ENCODE measurements at regions not wholly inside any gene's neighbourhood (a gene's known extent, or its start where the extent isn't known, plus 50 kb on each side); places are given as distances from the start of the nearest gene placed in this dataset.

DNA sequence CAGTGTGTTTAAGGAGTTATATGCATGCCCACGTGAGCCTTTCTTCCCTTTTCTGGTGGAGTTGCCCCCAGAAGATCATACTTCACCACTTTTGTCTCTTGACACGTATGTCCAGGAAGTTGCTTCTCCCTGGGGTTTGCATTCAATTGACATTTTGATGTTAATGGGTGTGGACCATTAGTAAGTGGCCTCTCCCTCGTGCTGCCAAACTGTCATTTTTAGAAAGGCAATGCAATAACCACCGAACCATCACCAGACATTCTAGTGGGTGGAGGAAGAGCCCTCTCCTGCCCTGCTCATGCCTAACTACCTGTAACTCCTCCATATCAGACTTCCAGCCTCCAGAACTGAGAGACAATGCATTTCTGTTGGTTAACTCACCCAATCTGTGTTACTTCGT, 290.8 kb downstream of the ATPSCKMT start:
- TF ChIP-seq, protein P1, sequence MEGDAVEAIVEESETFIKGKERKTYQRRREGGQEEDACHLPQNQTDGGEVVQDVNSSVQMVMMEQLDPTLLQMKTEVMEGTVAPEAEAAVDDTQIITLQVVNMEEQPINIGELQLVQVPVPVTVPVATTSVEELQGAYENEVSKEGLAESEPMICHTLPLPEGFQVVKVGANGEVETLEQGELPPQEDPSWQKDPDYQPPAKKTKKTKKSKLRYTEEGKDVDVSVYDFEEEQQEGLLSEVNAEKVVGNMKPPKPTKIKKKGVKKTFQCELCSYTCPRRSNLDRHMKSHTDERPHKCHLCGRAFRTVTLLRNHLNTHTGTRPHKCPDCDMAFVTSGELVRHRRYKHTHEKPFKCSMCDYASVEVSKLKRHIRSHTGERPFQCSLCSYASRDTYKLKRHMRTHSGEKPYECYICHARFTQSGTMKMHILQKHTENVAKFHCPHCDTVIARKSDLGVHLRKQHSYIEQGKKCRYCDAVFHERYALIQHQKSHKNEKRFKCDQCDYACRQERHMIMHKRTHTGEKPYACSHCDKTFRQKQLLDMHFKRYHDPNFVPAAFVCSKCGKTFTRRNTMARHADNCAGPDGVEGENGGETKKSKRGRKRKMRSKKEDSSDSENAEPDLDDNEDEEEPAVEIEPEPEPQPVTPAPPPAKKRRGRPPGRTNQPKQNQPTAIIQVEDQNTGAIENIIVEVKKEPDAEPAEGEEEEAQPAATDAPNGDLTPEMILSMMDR (IDR thresholded peaks at IDR 0.05; ENCODE audit: low read length): no peak
- no peak for TF ChIP-seq EZH2 (IDR thresholded peaks at IDR 0.05; ENCODE audit: borderline replicate concordance, low read length)
